Left hindlimb (tissue), 1 donor: ENCODE measurements at regions not wholly inside any gene's neighbourhood (a gene's known extent, or its start where the extent isn't known, plus 50 kb on each side); places are given as distances from the start of the nearest gene placed in this dataset.
A peak's percentile ranks its signal among the peaks of the same experiment; 100 is the strongest.

Source experiments
- DNase-seq: peaks from one replicate; pipeline ENCODE4 v3.0.0-alpha.2; 2018

DNA sequence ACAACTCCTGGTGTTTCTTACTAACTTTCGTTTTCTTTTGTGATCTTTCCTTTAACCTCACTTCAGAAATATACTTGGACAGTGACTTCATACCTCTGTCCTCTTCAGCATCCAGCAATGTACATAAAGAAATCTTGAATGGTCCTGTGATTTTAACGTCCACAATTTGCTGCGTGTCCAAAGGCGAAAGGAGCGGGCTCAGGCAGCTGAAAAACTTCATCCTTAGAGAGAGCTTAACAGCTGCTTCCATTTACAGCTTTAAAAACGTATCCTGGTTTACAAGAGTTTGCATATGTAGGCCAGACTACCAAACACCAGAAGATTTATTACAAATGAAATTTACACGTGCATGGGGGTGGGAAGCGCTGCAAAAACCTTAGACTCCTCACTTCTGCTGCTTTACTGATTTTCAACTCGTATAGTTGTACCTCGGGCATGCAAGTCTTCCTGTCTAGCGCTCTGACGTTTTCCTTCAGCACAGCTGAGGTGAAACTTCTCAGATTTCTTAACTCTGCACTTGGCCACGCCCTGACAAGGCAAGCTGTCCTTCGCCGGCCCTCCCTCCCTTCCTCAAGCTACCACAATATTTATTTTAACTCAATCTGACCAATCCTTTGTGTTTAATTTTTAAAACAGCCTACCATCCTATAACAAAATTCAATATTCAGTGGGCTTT, 406.4 kb downstream of the FAM47A start:
- DNase-seq, result peak; percentile 33

DNA sequence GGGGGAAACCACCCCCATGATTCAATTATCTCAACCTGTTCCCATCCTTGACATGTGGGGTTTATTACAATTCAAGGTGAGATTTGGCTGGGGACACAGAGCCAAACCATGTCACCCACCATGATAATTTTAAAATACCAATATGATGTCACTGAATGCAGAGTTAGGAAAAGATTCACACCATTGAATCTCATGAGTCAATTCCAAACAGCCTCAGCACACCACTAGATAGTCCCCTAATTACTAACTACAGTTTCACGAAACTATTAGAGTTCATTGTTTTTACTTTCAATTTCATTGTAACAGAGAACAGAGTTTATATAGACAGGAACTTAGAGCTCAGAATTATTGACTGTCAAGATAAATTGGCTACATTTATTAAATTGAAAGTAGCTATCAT, 410.2 kb downstream of the FAM47A start:
- no peak for DNase-seq

DNA sequence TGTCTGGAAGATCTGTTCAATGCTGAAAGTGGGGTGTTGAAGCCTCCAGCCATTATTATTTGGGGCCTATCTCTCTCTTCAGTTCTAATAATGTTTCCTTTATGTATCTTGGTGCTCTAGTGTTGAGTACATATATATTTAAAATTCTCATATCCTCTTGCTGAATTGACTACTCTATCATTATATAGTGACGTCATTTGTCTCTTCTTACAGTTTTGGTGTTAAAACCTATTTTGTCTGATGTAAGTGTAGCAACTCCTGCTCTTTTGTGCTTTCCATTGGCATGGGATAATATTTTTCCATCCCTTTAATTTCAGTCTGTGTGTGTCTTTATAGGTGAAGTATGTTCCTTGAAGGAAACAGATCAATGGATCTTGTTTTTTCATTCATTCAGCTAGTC, 446.0 kb downstream of the FAM47A start:
- no peak for DNase-seq
